Esophagus squamous epithelium (tissue), 5 donors: ENCODE measurements at regions not wholly inside any gene's neighbourhood (a gene's known extent, or its start where the extent isn't known, plus 50 kb on each side); places are given as distances from the start of the nearest gene placed in this dataset.

Experiments used
- DNase-seq: peaks from one replicate; lab custom pipeline; 2025; lab: John Stamatoyannopoulos, UW
- H3K27ac ChIP-seq, 4 donors: fragments of 200-600 bp; sonication (generic); one replicate each; pipeline ENCODE4 v1.5.1; 2016 to 2019; ENCODE audit warnings: mild to moderate bottlenecking in 1 of 4
- H3K27me3 ChIP-seq, 4 donors: fragments of 200-600 bp; sonication (generic); 1 replicate in 3 of 4; 2 replicates in 1 of 4; pipeline versions ENCODE4 v1.5.1 to v1.6.0; 2017 to 2021; ENCODE audit warnings: antibody characterized with exemption in 1 of 4
- H3K36me3 ChIP-seq, 3 donors: fragments of 200-600 bp; sonication (generic); one replicate each; pipeline ENCODE4 v1.5.1; 2016 to 2019
- H3K4me1 ChIP-seq, 3 donors: fragments of 200-600 bp; sonication (generic); one replicate each; pipeline ENCODE4 v1.5.1; 2017 to 2019
- H3K4me3 ChIP-seq, 4 donors: fragments of 200-600 bp; sonication (generic); 1 replicate in 3 of 4; 2 replicates in 1 of 4; pipeline ENCODE4 v1.5.1; 2016 to 2019; ENCODE audit warnings: mild to moderate bottlenecking in 2 of 4, moderate library complexity in 1 of 4
- H3K9me3 ChIP-seq, 3 donors: fragments of 200-600 bp; sonication (generic); one replicate each; pipeline ENCODE4 v1.5.1; 2016 to 2019
- CTCF ChIP-seq, 6 experiments: fragments of 450-650 bp in 4 of 6; fragments of 200-600 bp in 2 of 6; sonication (generic) in 2 of 6; IDR thresholded peaks; one replicate each; pipeline ENCODE4 v1.5.1; 2016 to 2019; ENCODE audit warnings: antibody characterized with exemption in 6 of 6, mild to moderate bottlenecking in 4 of 6, moderate library complexity in 4 of 6
- POLR2A ChIP-seq, 4 donors: fragments of 450-650 bp; IDR thresholded peaks; one replicate each; pipeline ENCODE4 v1.6.1; 2017; ENCODE audit warnings: antibody characterized with exemption in 4 of 4, mild to moderate bottlenecking in 4 of 4, moderate library complexity in 3 of 4
- WGBS, 2 donors: methylation state at CpG; one replicate each; pipeline ENCODE4 v1.1.5; 2018; 5-methylcytosine and 5-hydroxymethylcytosine counted together
- intact Hi-C: fragments of 100-400 bp; cut with DNase I; formaldehyde crosslinking; loops from one replicate; pipeline ENCODE4 v1.15.0; 2022
- donor health status: DM: yes; HTN: yes; CAD: no.

DNA sequence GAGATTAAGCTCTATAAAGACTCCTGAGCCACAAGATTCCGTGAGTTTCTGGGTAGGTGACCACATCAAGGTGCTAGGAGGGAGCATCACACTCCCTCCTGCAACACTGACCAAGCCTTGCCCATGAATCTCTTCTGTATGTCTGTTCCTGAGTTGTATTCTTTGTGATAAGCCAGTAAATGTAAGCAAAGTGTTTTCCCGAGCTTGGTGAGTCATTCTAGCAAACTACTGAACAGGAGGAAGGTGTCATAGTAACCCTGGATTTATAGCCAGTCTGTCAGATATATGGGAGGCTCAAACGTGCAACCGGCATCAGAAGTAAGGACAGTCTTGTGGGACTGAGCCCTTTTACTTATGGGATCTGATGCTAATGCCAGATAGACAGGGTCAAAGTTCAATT, 346.1 kb upstream of the KYNU start:
- 29 to 30% methylated on average over 4 of the region's 4 CpGs for WGBS, 2 donors
- no peaks in the 10 kb centered on the region for H3K9me3 ChIP-seq
- TF ChIP-seq CTCF (IDR thresholded peaks at IDR 0.05): no peak
- no peak for TF ChIP-seq POLR2A (IDR thresholded peaks at IDR 0.05)

GRCh38 chr2:142525720-142526119, 351.7 kb upstream of the KYNU start:
- Histone ChIP-seq H3K9me3 (no peaks in the 10 kb centered on the region), H3K36me3 (no peaks in the 10 kb centered on the region), H3K27me3 (no peaks in the 10 kb centered on the region), H3K4me3 (no peak overlapping the region), H3K27ac (no peak overlapping the region), H3K4me1 (no peaks in the 10 kb centered on the region)
- 62 to 79% methylated on average over 3 of the region's 3 CpGs for WGBS, 2 donors
- intact Hi-C loops: no loop called here
- TF ChIP-seq CTCF (IDR thresholded peaks at IDR 0.05): no peak
- TF ChIP-seq POLR2A (IDR thresholded peaks at IDR 0.05): no peak
- no peak for DNase-seq

More for the DNA sequence above, 346.1 kb upstream of the KYNU start:
- Histone ChIP-seq H3K4me3 (no peak overlapping the region), H3K4me1 (no peaks in the 10 kb centered on the region), H3K27ac (no peak overlapping the region), H3K27me3 (no peaks in the 10 kb centered on the region), H3K36me3 (no peaks in the 10 kb centered on the region)
- no peak for DNase-seq
- intact Hi-C loops: no loop called here

GRCh38 chr2:142521492-142521891, 356.0 kb upstream of the KYNU start:
- no peak for DNase-seq
- no peaks in the 10 kb centered on the region for H3K36me3 ChIP-seq
- 75 to 81% methylated on average over 3 of the region's 3 CpGs for WGBS, 2 donors
- TF ChIP-seq POLR2A (IDR thresholded peaks at IDR 0.05) (no peak), CTCF (IDR thresholded peaks at IDR 0.05) (no peak)
- no peak overlapping the region for H3K4me3 ChIP-seq
- no peaks in the 10 kb centered on the region for H3K4me1 ChIP-seq
- no peaks in the 10 kb centered on the region for H3K27me3 ChIP-seq
- H3K9me3 ChIP-seq: no peaks in the 10 kb centered on the region
- no peak overlapping the region for H3K27ac ChIP-seq
- intact Hi-C loops: no loop called here

GRCh38 chr2:142515493-142515892, 362.0 kb upstream of the KYNU start:
- WGBS, 2 donors: 33 to 39% methylated on average over 2 of the region's 2 CpGs
- Histone ChIP-seq H3K4me1 (no peaks in the 10 kb centered on the region), H3K36me3 (no peaks in the 10 kb centered on the region), H3K27ac (no peak overlapping the region), H3K27me3 (no peaks in the 10 kb centered on the region), H3K9me3 (no peaks in the 10 kb centered on the region), H3K4me3 (no peak overlapping the region)
- TF ChIP-seq CTCF (IDR thresholded peaks at IDR 0.05) (no peak), POLR2A (IDR thresholded peaks at IDR 0.05) (no peak)
- DNase-seq: no peak
- intact Hi-C loops: no loop called here

- no peak for DNase-seq
- no peaks in the 10 kb centered on the region for H3K27me3 ChIP-seq
- 58 to 62% methylated on average over 3 of the region's 3 CpGs for WGBS, 2 donors
- no peak overlapping the region for H3K27ac ChIP-seq
- H3K4me1 ChIP-seq: no peaks in the 10 kb centered on the region
- H3K36me3 ChIP-seq: no peaks in the 10 kb centered on the region
- no peaks in the 10 kb centered on the region for H3K9me3 ChIP-seq
- TF ChIP-seq CTCF (IDR thresholded peaks at IDR 0.05) (no peak), POLR2A (IDR thresholded peaks at IDR 0.05) (no peak)
- intact Hi-C loops: no loop called here
- no peak overlapping the region for H3K4me3 ChIP-seq
These were observed 368.1 kb upstream of the KYNU start for GRCh38 chr2:142509401-142509800.
